ENCODE measurements at regions not wholly inside any gene's neighbourhood (a gene's known extent, or its start where the extent isn't known, plus 50 kb on each side); places are given as distances from the start of the nearest gene placed in this dataset.

DNA sequence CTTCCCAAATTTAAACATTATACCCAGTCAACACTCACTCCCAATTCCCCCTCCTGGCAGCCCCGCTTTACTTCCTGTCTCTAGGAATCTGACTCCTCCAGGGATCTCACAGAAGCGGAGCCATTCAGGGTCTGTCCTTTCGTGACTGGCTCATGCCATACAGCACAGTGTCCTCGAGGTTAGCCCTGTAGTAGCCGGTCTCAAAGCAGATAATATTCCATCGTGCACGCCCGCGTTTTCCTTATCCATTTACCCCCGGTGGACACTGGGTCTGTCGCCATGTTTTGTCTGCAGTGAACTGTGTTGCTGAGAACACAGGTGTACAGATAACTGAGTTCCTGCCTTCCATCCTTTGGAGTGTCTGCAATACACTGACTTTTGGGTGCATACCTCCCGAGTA, 95.3 kb downstream of the TTLL2 start (continued):
- TF ChIP-seq, protein P1, sequence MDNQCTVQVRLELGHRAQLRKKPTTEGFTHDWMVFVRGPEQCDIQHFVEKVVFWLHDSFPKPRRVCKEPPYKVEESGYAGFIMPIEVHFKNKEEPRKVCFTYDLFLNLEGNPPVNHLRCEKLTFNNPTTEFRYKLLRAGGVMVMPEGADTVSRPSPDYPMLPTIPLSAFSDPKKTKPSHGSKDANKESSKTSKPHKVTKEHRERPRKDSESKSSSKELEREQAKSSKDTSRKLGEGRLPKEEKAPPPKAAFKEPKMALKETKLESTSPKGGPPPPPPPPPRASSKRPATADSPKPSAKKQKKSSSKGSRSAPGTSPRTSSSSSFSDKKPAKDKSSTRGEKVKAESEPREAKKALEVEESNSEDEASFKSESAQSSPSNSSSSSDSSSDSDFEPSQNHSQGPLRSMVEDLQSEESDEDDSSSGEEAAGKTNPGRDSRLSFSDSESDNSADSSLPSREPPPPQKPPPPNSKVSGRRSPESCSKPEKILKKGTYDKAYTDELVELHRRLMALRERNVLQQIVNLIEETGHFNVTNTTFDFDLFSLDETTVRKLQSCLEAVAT (IDR thresholded peaks at IDR 0.05): no peak
- TF ChIP-seq, protein P2, sequence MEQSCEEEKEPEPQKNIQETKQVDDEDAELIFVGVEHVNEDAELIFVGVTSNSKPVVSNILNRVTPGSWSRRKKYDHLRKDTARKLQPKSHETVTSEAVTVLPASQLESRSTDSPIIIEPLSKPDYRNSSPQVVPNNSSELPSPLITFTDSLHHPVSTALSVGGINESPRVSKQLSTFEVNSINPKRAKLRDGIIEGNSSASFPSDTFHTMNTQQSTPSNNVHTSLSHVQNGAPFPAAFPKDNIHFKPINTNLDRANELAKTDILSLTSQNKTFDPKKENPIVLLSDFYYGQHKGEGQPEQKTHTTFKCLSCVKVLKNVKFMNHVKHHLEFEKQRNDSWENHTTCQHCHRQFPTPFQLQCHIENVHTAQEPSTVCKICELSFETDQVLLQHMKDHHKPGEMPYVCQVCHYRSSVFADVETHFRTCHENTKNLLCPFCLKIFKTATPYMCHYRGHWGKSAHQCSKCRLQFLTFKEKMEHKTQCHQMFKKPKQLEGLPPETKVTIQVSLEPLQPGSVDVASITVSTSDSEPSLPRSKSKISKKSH (CRISPR knock-in tag; IDR thresholded peaks at IDR 0.05): no peak
- TF ChIP-seq, protein P3, sequence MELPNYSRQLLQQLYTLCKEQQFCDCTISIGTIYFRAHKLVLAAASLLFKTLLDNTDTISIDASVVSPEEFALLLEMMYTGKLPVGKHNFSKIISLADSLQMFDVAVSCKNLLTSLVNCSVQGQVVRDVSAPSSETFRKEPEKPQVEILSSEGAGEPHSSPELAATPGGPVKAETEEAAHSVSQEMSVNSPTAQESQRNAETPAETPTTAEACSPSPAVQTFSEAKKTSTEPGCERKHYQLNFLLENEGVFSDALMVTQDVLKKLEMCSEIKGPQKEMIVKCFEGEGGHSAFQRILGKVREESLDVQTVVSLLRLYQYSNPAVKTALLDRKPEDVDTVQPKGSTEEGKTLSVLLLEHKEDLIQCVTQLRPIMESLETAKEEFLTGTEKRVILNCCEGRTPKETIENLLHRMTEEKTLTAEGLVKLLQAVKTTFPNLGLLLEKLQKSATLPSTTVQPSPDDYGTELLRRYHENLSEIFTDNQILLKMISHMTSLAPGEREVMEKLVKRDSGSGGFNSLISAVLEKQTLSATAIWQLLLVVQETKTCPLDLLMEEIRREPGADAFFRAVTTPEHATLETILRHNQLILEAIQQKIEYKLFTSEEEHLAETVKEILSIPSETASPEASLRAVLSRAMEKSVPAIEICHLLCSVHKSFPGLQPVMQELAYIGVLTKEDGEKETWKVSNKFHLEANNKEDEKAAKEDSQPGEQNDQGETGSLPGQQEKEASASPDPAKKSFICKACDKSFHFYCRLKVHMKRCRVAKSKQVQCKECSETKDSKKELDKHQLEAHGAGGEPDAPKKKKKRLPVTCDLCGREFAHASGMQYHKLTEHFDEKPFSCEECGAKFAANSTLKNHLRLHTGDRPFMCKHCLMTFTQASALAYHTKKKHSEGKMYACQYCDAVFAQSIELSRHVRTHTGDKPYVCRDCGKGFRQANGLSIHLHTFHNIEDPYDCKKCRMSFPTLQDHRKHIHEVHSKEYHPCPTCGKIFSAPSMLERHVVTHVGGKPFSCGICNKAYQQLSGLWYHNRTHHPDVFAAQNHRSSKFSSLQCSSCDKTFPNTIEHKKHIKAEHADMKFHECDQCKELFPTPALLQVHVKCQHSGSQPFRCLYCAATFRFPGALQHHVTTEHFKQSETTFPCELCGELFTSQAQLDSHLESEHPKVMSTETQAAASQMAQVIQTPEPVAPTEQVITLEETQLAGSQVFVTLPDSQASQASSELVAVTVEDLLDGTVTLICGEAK (IDR thresholded peaks at IDR 0.05): no peak
- TF ChIP-seq, protein P3 (CRISPR knock-in tag; IDR thresholded peaks at IDR 0.05): no peak
- TF ChIP-seq ARHGAP35 (IDR thresholded peaks at IDR 0.05; ENCODE audit: partially characterized antibody) (no peak), BCL6 (CRISPR knock-in tag; IDR thresholded peaks at IDR 0.05) (no peak)
